Liver (tissue), 3 donors: ENCODE measurements at regions not wholly inside any gene's neighbourhood (a gene's known extent, or its start where the extent isn't known, plus 50 kb on each side); places are given as distances from the start of the nearest gene placed in this dataset.

Experiments used
- ATF3 ChIP-seq: IDR thresholded peaks from 2 replicates; pipeline ENCODE4 v1.6.1; 2016; ENCODE audit warnings: antibody characterized with exemption
- CTCF ChIP-seq: fragments of 150-350 bp; IDR thresholded peaks from 2 replicates; pipeline ENCODE4 v1.5.1; 2017; ENCODE audit warnings: improper control_type of control experiment, low read depth, low read length; ENCODE audit not compliant: missing input control
- HNF4G ChIP-seq: IDR thresholded peaks from 2 replicates; pipeline ENCODE4 v1.6.1; 2016; ENCODE audit warnings: antibody characterized with exemption
- JUND ChIP-seq, 2 donors: IDR thresholded peaks; 2 replicates each; pipeline ENCODE4 v1.6.1; 2016; ENCODE audit warnings: antibody characterized with exemption in 2 of 2
- REST ChIP-seq: IDR thresholded peaks from 2 replicates; pipeline ENCODE4 v1.6.1; 2016; ENCODE audit warnings: antibody characterized with exemption, mild to moderate bottlenecking
- TAF1 ChIP-seq: conservative IDR thresholded peaks from 2 replicates; pipeline ENCODE4 v1.6.1; 2016; ENCODE audit warnings: antibody characterized with exemption, mild to moderate bottlenecking
- ZBTB33 ChIP-seq: IDR thresholded peaks from 2 replicates; pipeline ENCODE4 v1.6.1; 2016; ENCODE audit warnings: antibody characterized with exemption
- donor health status: healthy.
- donor health status: healthy.

GRCh38 chr7:17007841-17008240, 126.1 kb upstream of the AGR3 start:
- TF ChIP-seq CTCF (no peak), ZBTB33 (no peak), ATF3 (no peak), REST (no peak), TAF1 (no peak), JUND (IDR thresholded peaks at IDR 0.05) (no peak), HNF4G (no peak)
